Spleen (tissue), 7 donors: ENCODE measurements at regions not wholly inside any gene's neighbourhood (a gene's known extent, or its start where the extent isn't known, plus 50 kb on each side); places are given as distances from the start of the nearest gene placed in this dataset.

Experiments
- POLR2A ChIP-seq, 3 donors: fragments of 450-650 bp; IDR thresholded peaks; one replicate each; pipeline ENCODE4 v1.5.1; 2017; ENCODE audit warnings: antibody characterized with exemption in 3 of 3, mild to moderate bottlenecking in 1 of 3
- TF ChIP-seq, protein P1 (sequence below), 11 experiments: fragments of 200-600 bp in 7 of 11; fragments of 450-650 bp in 4 of 11; sonication (generic) in 4 of 11; IDR thresholded peaks in 8 of 11; conservative IDR thresholded peaks in 3 of 11; 1 replicate in 7 of 11; 2 replicates in 4 of 11; pipeline versions ENCODE4 v1.4.0 to v1.8.0; 2016 to 2021; ENCODE audit warnings: antibody characterized with exemption in 11 of 11, inconsistent platforms in 4 of 11, mild to moderate bottlenecking in 1 of 11
- donor health status: DM: no; HTN: no; CAD: no; lungs with moderate emphysema.
- donor health status: DM: no; HTN: no; CAD: no.
- donor health status: DM: no; HTN: no; CAD: no.

DNA sequence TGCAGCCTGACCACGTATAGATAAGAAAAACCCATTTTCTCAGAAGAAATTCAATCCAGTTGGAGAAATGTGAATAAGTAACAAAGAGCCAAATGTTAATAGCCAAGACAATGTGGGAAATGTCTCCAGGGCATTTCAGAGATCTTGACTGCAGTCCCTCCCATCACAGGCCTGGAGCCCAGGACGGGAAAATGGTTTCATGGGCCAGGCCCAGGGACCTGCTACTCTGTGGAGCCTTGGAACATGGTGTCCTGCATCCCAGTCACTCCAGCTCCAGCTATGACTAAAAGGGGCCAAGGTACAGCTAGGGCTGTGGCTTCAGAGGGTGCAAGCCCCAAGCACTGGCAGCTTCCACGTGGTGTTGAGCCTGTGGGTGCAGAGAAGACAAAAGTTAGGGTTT, 490.0 kb downstream of the CYLC2 start:
- TF ChIP-seq POLR2A (IDR thresholded peaks at IDR 0.05), result no peak
- TF ChIP-seq, protein P1, sequence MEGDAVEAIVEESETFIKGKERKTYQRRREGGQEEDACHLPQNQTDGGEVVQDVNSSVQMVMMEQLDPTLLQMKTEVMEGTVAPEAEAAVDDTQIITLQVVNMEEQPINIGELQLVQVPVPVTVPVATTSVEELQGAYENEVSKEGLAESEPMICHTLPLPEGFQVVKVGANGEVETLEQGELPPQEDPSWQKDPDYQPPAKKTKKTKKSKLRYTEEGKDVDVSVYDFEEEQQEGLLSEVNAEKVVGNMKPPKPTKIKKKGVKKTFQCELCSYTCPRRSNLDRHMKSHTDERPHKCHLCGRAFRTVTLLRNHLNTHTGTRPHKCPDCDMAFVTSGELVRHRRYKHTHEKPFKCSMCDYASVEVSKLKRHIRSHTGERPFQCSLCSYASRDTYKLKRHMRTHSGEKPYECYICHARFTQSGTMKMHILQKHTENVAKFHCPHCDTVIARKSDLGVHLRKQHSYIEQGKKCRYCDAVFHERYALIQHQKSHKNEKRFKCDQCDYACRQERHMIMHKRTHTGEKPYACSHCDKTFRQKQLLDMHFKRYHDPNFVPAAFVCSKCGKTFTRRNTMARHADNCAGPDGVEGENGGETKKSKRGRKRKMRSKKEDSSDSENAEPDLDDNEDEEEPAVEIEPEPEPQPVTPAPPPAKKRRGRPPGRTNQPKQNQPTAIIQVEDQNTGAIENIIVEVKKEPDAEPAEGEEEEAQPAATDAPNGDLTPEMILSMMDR (IDR thresholded peaks at IDR 0.05 in 8 of 11, conservative IDR thresholded peaks at IDR 0.05 in 3 of 11), result no peak
